ENCODE measurements at regions not wholly inside any gene's neighbourhood (a gene's known extent, or its start where the extent isn't known, plus 50 kb on each side); places are given as distances from the start of the nearest gene placed in this dataset.

DNA sequence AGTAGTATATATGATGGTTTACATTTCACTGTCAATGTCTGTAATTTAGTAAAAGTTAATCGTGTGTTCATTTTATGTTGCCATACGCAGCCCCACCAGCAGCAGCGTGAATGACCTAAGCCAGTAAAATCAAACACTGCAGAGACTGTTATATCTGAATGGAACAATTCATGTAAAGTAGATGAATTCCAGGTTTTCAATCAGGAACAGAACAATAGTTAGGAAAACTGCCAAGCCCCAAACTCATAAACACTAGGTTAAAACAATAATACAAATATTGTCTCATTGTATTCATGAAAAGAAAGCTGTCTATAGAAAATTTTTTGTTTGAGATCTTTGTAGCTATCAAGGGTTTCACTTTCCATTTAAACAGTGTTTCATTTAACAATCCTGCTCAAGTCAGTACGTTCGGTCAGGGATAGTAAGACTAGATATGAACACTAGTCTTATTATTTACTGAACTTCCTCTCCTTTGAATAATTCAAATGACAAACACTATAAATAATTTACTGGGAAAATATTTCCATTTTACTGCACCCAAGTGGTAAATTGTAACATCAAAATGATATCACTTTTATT is 256.8 kb upstream of the FLRT2 start:
- CTCF ChIA-PET, result no interaction called here
- no peak for DNase-seq (ENCODE audit: extremely low spot score)
- POLR2A ChIA-PET, result no interaction called here
- TF ChIP-seq SUZ12 (IDR thresholded peaks at IDR 0.05) (no peak), PKNOX1 (IDR thresholded peaks at IDR 0.05) (no peak), L3MBTL2 (conservative IDR thresholded peaks at IDR 0.05) (no peak), FOXA1 (IDR thresholded peaks at IDR 0.05) (no peak), LEF1 (IDR thresholded peaks at IDR 0.05; ENCODE audit: borderline replicate concordance) (no peak), HDGF (IDR thresholded peaks at IDR 0.05; ENCODE audit: borderline replicate concordance) (no peak), CTBP1 (IDR thresholded peaks at IDR 0.05; ENCODE audit: borderline replicate concordance) (no peak), ZNF384 (IDR thresholded peaks at IDR 0.05) (no peak), ARNT (IDR thresholded peaks at IDR 0.05) (no peak), NFRKB (IDR thresholded peaks at IDR 0.05) (no peak), FOXK2 (IDR thresholded peaks at IDR 0.05) (no peak), TARDBP (IDR thresholded peaks at IDR 0.05) (no peak), SP1 (IDR thresholded peaks at IDR 0.05) (no peak), ELF4 (IDR thresholded peaks at IDR 0.05) (no peak)

DNA sequence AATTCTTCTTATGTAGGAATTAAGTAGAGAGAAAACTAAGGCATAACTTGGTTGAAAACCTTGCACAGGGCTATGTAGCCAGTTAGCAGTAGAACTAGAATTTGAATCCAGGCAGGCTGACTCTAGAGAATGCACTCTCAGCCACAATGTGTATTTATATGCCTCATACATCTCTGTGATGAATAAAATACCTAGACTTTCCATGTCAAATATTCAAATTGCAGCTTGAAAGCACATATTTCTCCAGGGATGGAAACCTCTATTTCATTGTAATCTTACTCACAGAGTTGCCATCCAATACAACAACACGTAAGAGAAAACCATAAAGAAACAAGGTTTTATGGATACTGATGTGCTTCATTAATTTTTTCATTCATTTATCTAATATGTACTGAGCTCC is 256.0 kb upstream of the FLRT2 start:
- ChIA-PET POLR2A (no interaction called here), CTCF (no interaction called here)
- no peak for DNase-seq (ENCODE audit: extremely low spot score)
- TF ChIP-seq L3MBTL2 (conservative IDR thresholded peaks at IDR 0.05), result no peak
- TF ChIP-seq NFRKB (IDR thresholded peaks at IDR 0.05), result no peak
- TF ChIP-seq SUZ12 (IDR thresholded peaks at IDR 0.05), result no peak
- TF ChIP-seq FOXK2 (IDR thresholded peaks at IDR 0.05), result no peak
- no peak for TF ChIP-seq TARDBP (IDR thresholded peaks at IDR 0.05)
- TF ChIP-seq FOXM1 (IDR thresholded peaks at IDR 0.05; ENCODE audit: borderline replicate concordance), result no peak
- no peak for TF ChIP-seq ARNT (IDR thresholded peaks at IDR 0.05)
- TF ChIP-seq CTBP1 (IDR thresholded peaks at IDR 0.05; ENCODE audit: borderline replicate concordance), result no peak
- TF ChIP-seq BHLHE40 (IDR thresholded peaks at IDR 0.05; ENCODE audit: borderline replicate concordance), result no peak

DNA sequence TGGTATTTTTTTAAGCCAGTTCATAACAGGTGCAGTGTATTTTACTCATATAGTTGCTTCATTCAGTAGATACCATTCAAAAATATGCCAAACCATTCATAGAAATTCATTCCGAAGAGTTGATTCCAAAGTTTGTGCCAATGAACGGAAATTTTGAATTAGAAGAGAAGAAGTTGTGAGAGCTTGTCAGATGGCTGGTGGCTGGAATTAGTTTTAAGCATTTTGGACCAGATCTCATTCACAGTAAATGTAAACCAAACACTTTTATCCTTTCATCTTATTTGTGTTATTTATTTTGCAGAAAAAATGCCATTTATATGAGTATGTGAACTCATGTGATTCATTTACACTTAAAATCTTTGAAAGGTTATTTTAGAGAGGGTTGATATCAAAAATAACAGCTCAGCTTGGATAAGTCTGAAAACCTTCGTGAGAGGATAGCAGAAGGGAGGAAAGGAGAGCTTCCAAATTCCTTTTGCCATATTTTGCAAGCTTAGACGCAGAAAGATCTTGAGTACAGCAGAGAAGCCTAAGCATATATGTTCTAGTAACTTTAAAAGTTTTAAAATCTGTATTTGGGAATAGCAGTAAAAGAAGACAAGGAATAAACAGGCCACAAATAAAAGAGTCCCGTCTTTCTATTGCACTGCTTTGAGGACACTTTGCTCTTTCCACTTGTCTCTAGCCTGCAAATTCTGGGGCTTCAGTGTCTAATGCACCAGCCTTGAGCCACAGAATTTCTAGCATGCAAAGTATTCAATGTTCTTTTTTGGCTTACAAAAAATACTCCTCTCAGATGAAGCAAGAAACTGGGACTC is 253.6 kb upstream of the FLRT2 start:
- no peak for TF ChIP-seq SUZ12 (IDR thresholded peaks at IDR 0.05)
- no peak for TF ChIP-seq ZNF384 (IDR thresholded peaks at IDR 0.05)
- TF ChIP-seq SP1 (IDR thresholded peaks at IDR 0.05), result no peak
- TF ChIP-seq BHLHE40 (IDR thresholded peaks at IDR 0.05; ENCODE audit: borderline replicate concordance), result no peak
- TF ChIP-seq L3MBTL2 (conservative IDR thresholded peaks at IDR 0.05), result no peak
- TF ChIP-seq PKNOX1 (IDR thresholded peaks at IDR 0.05), result no peak
- DNase-seq (ENCODE audit: extremely low spot score), result no peak
- POLR2A ChIA-PET, result no interaction called here
- CTCF ChIA-PET, result interaction anchor here (0.7 kb wide), 1 partner anchor 997 kb away, joined by 3 read pairs; no protein-coding TSS in a partner anchor

- no peak for TF ChIP-seq HDGF (IDR thresholded peaks at IDR 0.05; ENCODE audit: borderline replicate concordance)
- no peak for TF ChIP-seq SUZ12 (IDR thresholded peaks at IDR 0.05)
- TF ChIP-seq CTBP1 (IDR thresholded peaks at IDR 0.05; ENCODE audit: borderline replicate concordance), result no peak
- no peak for TF ChIP-seq FOXK2 (IDR thresholded peaks at IDR 0.05)
- TF ChIP-seq ELF4 (IDR thresholded peaks at IDR 0.05), result no peak
- no peak for TF ChIP-seq ARNT (IDR thresholded peaks at IDR 0.05)
- TF ChIP-seq SP1 (IDR thresholded peaks at IDR 0.05), result no peak
- TF ChIP-seq TARDBP (IDR thresholded peaks at IDR 0.05), result no peak
- TF ChIP-seq NFRKB (IDR thresholded peaks at IDR 0.05), result no peak
- POLR2A ChIA-PET, result no interaction called here
- CTCF ChIA-PET, result no interaction called here
- DNase-seq (ENCODE audit: extremely low spot score), result no peak
These were observed 253.0 kb upstream of the FLRT2 start for GRCh38 chr14:85276979-85277228.

- TF ChIP-seq ZNF384 (IDR thresholded peaks at IDR 0.05) (no peak), SUZ12 (IDR thresholded peaks at IDR 0.05) (no peak), NFRKB (IDR thresholded peaks at IDR 0.05) (no peak), ELF4 (IDR thresholded peaks at IDR 0.05) (no peak), CTBP1 (IDR thresholded peaks at IDR 0.05; ENCODE audit: borderline replicate concordance) (no peak), SP1 (IDR thresholded peaks at IDR 0.05) (no peak), FOXK2 (IDR thresholded peaks at IDR 0.05) (no peak), LEF1 (IDR thresholded peaks at IDR 0.05; ENCODE audit: borderline replicate concordance) (no peak), PKNOX1 (IDR thresholded peaks at IDR 0.05) (no peak), FOXA1 (IDR thresholded peaks at IDR 0.05) (no peak), L3MBTL2 (conservative IDR thresholded peaks at IDR 0.05) (no peak), ARNT (IDR thresholded peaks at IDR 0.05) (no peak), TARDBP (IDR thresholded peaks at IDR 0.05) (no peak), FOXM1 (IDR thresholded peaks at IDR 0.05; ENCODE audit: borderline replicate concordance) (no peak), BHLHE40 (IDR thresholded peaks at IDR 0.05; ENCODE audit: borderline replicate concordance) (no peak), HDGF (IDR thresholded peaks at IDR 0.05; ENCODE audit: borderline replicate concordance) (no peak)
- DNase-seq (ENCODE audit: extremely low spot score), result no peak
- ChIA-PET POLR2A (no interaction called here), CTCF (no interaction called here)
These were observed 250.5 kb upstream of the FLRT2 start for GRCh38 chr14:85279407-85279806.

DNA sequence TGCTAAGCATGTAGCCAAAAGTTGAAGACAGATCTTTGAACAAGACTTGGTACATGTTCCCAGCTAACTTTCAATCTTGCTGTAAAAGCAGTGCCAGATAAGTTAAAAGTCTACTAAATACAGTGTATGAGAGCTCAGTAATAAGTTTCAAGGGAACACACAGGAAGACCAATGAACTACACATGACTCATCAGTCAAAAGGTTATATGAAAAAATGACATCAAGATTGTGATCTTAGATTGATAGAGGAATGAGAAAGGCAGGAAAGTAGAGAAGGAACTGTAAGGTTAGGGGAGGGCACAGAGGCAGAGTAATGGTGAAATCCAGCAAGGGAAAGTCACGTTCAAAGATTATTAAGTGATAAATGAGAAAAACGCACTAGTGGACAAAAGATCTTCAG is 249.9 kb upstream of the FLRT2 start:
- no peak for DNase-seq (ENCODE audit: extremely low spot score)
- CTCF ChIA-PET, result no interaction called here
- TF ChIP-seq HDGF (IDR thresholded peaks at IDR 0.05; ENCODE audit: borderline replicate concordance) (no peak), ELF4 (IDR thresholded peaks at IDR 0.05) (no peak), L3MBTL2 (conservative IDR thresholded peaks at IDR 0.05) (no peak), PKNOX1 (IDR thresholded peaks at IDR 0.05) (no peak), BHLHE40 (IDR thresholded peaks at IDR 0.05; ENCODE audit: borderline replicate concordance) (no peak), ARNT (IDR thresholded peaks at IDR 0.05) (no peak)
- POLR2A ChIA-PET, result no interaction called here
